ENCODE measurements at regions not wholly inside any gene's neighbourhood (a gene's known extent, or its start where the extent isn't known, plus 50 kb on each side); places are given as distances from the start of the nearest gene placed in this dataset.

DNA sequence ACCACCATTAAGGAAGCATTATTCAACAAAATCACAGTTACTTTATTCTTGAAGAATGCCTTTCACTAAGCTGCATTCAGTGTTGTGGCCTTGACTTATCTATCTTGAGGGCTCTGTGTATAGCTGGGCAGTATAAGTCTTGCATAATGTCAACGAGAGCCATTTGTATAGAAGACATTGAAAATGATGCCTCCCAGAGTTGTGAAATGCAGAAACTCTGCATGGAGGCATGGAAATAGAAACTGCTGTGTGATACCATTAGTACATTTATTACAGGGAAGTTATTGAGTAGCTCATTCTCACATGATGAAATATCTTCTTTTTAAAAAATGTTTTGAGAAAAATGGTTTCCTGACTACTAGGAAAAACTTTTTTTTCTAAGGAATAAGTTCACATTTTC, 111.4 kb upstream of the SNX7 start:
- Histone ChIP-seq H3K9me3 (ENCODE audit: low read length) (no peaks in the 10 kb centered on the region), H2AFZ (ENCODE audit: low read depth, low read length) (no peak overlapping the region), H3K9me2 (ENCODE audit: insufficient read depth, low read length) (no peaks in the 10 kb centered on the region), H3K27ac (ENCODE audit: low read length) (no peak overlapping the region), H3K9ac (ENCODE audit: low read length) (no peak overlapping the region), H3K27me3 (ENCODE audit: insufficient read depth, low read depth, low read length) (no peaks in the 10 kb centered on the region), H4K20me1 (ENCODE audit: insufficient read depth) (no peaks in the 10 kb centered on the region), H3F3A (ENCODE audit: insufficient read depth, low read length, poor library complexity, severe bottlenecking) (no peaks in the 10 kb centered on the region), H3K79me2 (replicated peaks; ENCODE audit: insufficient read depth, low read length) (no peaks in the 10 kb centered on the region), H3K4me3 (ENCODE audit: low read length) (no peak overlapping the region), H3K4me2 (ENCODE audit: low read length) (no peak overlapping the region), H3K36me3 (ENCODE audit: insufficient read depth, low read length) (no peaks in the 10 kb centered on the region)
- TF ChIP-seq MXI1 (conservative IDR thresholded peaks at IDR 0.05; ENCODE audit: poor library complexity, severe bottlenecking), result no peak
- no peak for TF ChIP-seq EP300 (conservative IDR thresholded peaks at IDR 0.05; ENCODE audit: poor library complexity, severe bottlenecking)
- TF ChIP-seq RAD21 (conservative IDR thresholded peaks at IDR 0.05), result no peak
- TF ChIP-seq, protein P1, sequence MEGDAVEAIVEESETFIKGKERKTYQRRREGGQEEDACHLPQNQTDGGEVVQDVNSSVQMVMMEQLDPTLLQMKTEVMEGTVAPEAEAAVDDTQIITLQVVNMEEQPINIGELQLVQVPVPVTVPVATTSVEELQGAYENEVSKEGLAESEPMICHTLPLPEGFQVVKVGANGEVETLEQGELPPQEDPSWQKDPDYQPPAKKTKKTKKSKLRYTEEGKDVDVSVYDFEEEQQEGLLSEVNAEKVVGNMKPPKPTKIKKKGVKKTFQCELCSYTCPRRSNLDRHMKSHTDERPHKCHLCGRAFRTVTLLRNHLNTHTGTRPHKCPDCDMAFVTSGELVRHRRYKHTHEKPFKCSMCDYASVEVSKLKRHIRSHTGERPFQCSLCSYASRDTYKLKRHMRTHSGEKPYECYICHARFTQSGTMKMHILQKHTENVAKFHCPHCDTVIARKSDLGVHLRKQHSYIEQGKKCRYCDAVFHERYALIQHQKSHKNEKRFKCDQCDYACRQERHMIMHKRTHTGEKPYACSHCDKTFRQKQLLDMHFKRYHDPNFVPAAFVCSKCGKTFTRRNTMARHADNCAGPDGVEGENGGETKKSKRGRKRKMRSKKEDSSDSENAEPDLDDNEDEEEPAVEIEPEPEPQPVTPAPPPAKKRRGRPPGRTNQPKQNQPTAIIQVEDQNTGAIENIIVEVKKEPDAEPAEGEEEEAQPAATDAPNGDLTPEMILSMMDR (IDR thresholded peaks at IDR 0.05; ENCODE audit: poor library complexity, severe bottlenecking), result no peak
- no peak for TF ChIP-seq TAF1 (IDR thresholded peaks at IDR 0.05; ENCODE audit: low read depth)

DNA sequence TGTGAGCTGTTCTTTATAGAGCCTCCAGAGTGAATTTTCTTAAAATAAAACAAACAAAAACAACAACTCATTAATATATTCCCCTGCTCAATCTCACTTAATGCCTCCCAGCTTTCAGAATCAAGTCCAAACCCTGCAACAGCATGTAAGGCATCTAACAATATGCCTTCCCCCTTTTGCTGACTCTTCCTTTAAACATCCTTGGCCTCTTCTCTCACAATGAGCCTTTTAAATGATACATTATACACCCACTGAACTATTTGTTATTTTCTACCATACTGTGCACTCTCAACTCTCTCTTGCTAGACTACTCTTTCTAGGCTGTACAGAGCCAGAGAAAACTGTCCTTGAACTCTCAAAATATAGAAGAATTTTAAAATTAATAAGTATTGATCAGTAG, 115.2 kb upstream of the SNX7 start:
- no peaks in the 10 kb centered on the region for H4K20me1 ChIP-seq (ENCODE audit: insufficient read depth)
- no peaks in the 10 kb centered on the region for H3K36me3 ChIP-seq (ENCODE audit: insufficient read depth, low read length)
- H2AFZ ChIP-seq (ENCODE audit: low read depth, low read length), result no peak overlapping the region
- H3K27ac ChIP-seq (ENCODE audit: low read length), result no peak overlapping the region
- no peaks in the 10 kb centered on the region for H3K9me2 ChIP-seq (ENCODE audit: insufficient read depth, low read length)
- H3K79me2 ChIP-seq (replicated peaks; ENCODE audit: insufficient read depth, low read length), result no peaks in the 10 kb centered on the region
- no peaks in the 10 kb centered on the region for H3F3A ChIP-seq (ENCODE audit: insufficient read depth, low read length, poor library complexity, severe bottlenecking)
- no peak overlapping the region for H3K9ac ChIP-seq (ENCODE audit: low read length)
- TF ChIP-seq, protein P2, sequence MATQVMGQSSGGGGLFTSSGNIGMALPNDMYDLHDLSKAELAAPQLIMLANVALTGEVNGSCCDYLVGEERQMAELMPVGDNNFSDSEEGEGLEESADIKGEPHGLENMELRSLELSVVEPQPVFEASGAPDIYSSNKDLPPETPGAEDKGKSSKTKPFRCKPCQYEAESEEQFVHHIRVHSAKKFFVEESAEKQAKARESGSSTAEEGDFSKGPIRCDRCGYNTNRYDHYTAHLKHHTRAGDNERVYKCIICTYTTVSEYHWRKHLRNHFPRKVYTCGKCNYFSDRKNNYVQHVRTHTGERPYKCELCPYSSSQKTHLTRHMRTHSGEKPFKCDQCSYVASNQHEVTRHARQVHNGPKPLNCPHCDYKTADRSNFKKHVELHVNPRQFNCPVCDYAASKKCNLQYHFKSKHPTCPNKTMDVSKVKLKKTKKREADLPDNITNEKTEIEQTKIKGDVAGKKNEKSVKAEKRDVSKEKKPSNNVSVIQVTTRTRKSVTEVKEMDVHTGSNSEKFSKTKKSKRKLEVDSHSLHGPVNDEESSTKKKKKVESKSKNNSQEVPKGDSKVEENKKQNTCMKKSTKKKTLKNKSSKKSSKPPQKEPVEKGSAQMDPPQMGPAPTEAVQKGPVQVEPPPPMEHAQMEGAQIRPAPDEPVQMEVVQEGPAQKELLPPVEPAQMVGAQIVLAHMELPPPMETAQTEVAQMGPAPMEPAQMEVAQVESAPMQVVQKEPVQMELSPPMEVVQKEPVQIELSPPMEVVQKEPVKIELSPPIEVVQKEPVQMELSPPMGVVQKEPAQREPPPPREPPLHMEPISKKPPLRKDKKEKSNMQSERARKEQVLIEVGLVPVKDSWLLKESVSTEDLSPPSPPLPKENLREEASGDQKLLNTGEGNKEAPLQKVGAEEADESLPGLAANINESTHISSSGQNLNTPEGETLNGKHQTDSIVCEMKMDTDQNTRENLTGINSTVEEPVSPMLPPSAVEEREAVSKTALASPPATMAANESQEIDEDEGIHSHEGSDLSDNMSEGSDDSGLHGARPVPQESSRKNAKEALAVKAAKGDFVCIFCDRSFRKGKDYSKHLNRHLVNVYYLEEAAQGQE (IDR thresholded peaks at IDR 0.05; ENCODE audit: borderline replicate concordance), result no peak
- TF ChIP-seq POLR2AphosphoS5 (IDR thresholded peaks at IDR 0.05), result no peak
- no peak for TF ChIP-seq SMC3 (conservative IDR thresholded peaks at IDR 0.05; ENCODE audit: poor library complexity)
- no peak for TF ChIP-seq TAF1 (IDR thresholded peaks at IDR 0.05; ENCODE audit: low read depth)
- no peak for TF ChIP-seq MXI1 (conservative IDR thresholded peaks at IDR 0.05; ENCODE audit: poor library complexity, severe bottlenecking)
- TF ChIP-seq, protein P1 (IDR thresholded peaks at IDR 0.05; ENCODE audit: poor library complexity, severe bottlenecking), result no peak
- no peak for TF ChIP-seq EP300 (conservative IDR thresholded peaks at IDR 0.05; ENCODE audit: poor library complexity, severe bottlenecking)
- TF ChIP-seq EZH2 (IDR thresholded peaks at IDR 0.05; ENCODE audit: borderline replicate concordance, insufficient read depth, low read length, poor library complexity, severe bottlenecking), result no peak
- no peak for TF ChIP-seq RAD21 (conservative IDR thresholded peaks at IDR 0.05)
- H3K4me3 ChIP-seq (ENCODE audit: low read length), result no peak overlapping the region
- no peak overlapping the region for H3K4me2 ChIP-seq (ENCODE audit: low read length)
- H3K9me3 ChIP-seq (ENCODE audit: low read length), result no peaks in the 10 kb centered on the region
- H3K27me3 ChIP-seq (ENCODE audit: insufficient read depth, low read depth, low read length), result no peaks in the 10 kb centered on the region
